Ovary (tissue), 3 donors: ENCODE measurements at regions not wholly inside any gene's neighbourhood (a gene's known extent, or its start where the extent isn't known, plus 50 kb on each side); places are given as distances from the start of the nearest gene placed in this dataset.

Experiments used
- EP300 ChIP-seq: sonication (generic); formaldehyde crosslinking; IDR thresholded peaks from one replicate; pipeline ENCODE4 v1.6.1; 2017; ENCODE audit warnings: antibody characterized with exemption
- POLR2A ChIP-seq: fragments of 450-650 bp; IDR thresholded peaks from one replicate; pipeline ENCODE4 v1.6.1; 2017; ENCODE audit warnings: antibody characterized with exemption, mild to moderate bottlenecking, moderate library complexity
- TF ChIP-seq, protein P1 (sequence below), 3 donors: fragments of 450-650 bp in 2 of 3; fragments of 200-600 bp in 1 of 3; IDR thresholded peaks; one replicate each; pipeline versions ENCODE4 v1.5.1 to v1.8.0; 2016 to 2022; ENCODE audit warnings: antibody characterized with exemption in 3 of 3, mild to moderate bottlenecking in 1 of 3
- donor health status: DM: no; HTN: no; CAD: no.

GRCh38 chr12:89899651-89900050 lies 191.0 kb upstream of the ATP2B1 start:
- TF ChIP-seq, protein P1, sequence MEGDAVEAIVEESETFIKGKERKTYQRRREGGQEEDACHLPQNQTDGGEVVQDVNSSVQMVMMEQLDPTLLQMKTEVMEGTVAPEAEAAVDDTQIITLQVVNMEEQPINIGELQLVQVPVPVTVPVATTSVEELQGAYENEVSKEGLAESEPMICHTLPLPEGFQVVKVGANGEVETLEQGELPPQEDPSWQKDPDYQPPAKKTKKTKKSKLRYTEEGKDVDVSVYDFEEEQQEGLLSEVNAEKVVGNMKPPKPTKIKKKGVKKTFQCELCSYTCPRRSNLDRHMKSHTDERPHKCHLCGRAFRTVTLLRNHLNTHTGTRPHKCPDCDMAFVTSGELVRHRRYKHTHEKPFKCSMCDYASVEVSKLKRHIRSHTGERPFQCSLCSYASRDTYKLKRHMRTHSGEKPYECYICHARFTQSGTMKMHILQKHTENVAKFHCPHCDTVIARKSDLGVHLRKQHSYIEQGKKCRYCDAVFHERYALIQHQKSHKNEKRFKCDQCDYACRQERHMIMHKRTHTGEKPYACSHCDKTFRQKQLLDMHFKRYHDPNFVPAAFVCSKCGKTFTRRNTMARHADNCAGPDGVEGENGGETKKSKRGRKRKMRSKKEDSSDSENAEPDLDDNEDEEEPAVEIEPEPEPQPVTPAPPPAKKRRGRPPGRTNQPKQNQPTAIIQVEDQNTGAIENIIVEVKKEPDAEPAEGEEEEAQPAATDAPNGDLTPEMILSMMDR (IDR thresholded peaks at IDR 0.05) = no peak
- no peak for TF ChIP-seq EP300
- no peak for TF ChIP-seq POLR2A
